ENCODE measurements at regions not wholly inside any gene's neighbourhood (a gene's known extent, or its start where the extent isn't known, plus 50 kb on each side); places are given as distances from the start of the nearest gene placed in this dataset.
"Not testable (repeated sequence)": the region's sequence is repeated elsewhere in the genome, so short reads cannot be mapped to it uniquely, and the experiment has no call there.

DNA sequence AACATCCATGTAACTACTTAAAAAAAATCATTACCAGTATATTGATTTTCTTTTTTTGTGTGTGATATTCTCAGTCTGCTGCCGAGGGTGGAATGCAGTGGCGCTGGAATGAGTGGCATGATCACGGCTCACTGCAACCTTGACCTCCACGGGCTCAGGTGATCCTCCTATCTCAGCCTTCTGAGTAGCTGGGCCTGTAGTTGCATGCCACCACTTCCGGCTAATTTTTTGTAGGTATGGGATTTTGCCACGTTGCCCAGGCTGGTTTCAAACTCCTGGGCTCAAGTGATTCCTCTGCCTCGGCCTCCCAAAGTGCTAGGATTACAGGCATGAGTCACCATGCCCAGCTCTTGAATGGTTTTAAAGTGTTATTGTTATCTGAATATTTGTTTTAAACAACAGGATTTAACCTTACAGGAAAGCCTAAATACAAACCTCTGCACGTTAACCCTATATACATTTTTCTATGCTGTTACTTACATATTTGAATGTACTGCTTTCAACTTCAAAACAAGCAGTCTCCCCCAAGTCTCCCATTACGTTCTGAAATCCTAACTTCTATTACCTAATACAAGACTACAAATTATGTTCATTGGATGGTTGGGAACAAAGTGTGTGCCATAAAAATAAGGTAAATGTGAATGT, 61.7 kb downstream of the KPNA2 start:
- DNase-seq, result no peak

DNA sequence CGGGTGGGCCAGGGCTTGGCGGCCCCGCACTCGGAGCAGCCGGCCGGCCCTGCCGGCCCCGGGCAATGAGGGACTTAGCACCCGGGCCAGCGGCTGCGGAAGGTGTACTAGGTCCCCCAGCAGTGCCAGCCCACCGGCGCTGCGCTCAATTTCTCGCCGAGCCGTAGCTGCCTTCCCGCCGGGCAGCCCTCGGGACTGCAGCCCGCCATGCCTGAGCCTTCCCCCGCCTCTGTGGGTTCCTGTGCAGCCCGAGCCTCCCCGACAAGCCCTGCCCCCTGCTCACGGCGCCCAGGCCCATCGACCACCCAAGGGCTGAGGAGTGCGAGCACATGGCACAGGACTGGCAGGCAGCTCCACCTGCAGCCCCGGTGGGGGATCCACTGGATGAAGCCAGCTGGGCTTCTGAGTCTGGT, 63.8 kb downstream of the KPNA2 start:
- DNase-seq, result not testable (repeated sequence)

DNA sequence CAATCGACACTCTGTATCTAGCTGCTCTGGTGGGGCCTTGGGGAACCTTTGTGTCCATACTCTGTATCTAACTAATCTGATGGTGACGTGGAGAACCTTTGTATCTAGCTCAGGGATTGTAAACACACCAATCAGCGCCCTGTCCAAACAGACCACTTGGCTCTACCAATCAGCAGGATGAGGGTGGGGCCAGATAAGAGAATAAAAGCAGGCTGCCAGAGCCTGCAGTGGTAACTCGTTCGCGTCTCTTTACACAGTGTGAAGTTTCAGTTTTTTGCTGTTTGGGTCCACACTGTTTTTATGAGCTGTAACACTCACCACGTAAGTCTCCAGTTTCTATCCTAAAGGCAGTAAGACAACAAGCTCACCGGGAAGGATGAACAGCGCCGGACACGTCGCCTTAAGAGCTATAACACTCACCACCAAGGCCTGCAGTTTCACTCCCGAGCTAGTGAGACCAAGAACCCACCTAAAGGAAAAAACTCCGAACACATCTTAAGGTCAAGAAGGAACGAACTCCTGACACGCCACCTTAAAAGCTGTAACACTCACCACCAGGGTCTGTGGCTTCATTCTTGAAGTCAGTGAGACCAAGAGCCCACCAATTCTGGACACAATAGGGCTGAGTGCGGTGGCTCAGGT, 64.6 kb downstream of the KPNA2 start:
- DNase-seq, result no peak

DNA sequence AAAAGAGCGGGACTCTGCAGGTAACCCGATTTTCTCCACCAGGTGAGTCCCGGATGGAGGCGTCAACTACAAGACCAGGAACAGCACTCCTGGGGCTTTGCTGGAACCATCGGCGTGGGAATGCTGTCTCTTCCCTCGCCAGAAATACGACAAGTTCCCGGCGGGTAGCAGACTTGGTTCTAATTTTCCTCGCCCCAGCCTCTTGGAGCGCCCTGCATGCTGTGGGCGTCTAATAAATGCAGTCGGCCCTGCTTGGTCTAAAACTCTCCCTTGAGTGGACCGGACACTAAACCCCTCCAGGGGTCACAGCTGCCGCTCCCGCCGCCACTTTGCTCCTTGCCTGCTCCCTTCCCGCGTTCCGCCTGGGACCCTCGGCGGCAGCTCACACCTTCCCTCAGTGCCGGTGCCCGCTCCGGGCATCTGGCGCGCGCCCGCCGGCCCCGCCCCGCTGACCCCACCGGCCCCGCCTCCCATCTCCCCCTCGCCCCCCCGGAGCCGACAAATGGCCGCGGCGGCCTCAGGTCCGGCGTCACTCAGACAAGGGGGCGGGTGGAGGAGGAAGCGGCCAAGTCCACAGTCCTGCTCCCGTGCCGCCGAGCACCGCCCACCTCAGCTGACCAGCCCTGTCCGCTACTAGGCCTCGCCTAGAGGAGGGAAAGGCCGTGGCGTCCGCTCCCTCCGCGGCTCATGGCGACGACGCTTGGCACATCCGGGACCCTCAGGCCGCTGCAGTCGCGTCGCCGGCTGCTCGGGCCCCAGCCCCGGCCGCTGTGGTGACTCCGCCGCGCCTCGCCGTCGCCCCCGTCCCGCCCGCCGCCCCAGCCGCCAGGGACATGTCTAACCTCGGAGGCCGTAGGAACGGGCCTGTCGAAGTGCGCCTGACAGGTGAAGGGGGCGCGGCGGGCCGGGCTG, 65.8 kb downstream of the KPNA2 start:
- peak; percentile 84 for DNase-seq

DNA sequence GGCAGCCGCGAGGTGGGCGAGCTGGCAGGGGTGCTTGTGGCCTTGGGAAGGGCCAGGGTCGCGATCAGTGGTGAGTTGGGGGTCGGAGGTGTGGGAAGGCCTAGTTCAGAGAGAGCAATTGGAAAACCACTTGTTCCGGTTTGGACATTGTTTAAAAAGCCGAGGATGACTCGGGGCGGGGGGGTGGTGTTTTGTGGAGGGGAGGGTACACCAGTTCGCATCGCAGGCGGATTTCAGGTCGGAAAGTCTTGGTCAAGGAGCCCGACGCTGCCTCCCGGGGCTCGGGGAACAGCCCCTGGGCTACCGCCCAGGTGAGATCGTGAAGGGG, 66.4 kb downstream of the KPNA2 start:
- no peak for DNase-seq

DNA sequence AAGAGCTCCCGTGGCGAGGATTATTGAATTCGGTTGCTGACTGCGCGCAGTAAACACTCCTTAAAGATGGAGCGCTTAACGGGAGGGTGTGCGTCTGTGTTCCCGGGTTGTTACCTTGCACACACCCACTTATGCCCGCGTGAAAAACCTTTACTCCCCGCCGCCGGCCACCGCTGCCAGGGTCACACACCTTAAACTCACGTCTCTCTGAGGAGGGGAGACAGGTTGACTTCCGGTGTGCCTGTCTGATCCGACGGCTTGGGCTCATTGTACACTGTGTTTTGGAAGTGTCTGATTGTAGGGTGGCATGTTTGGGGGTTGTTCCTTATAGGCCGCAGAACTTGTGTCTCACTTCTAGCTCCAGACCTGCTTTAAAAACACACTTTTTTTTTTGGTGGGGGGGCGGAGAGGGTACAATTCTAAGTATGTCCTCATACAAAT, 66.8 kb downstream of the KPNA2 start:
- DNase-seq, result peak; percentile 7

DNA sequence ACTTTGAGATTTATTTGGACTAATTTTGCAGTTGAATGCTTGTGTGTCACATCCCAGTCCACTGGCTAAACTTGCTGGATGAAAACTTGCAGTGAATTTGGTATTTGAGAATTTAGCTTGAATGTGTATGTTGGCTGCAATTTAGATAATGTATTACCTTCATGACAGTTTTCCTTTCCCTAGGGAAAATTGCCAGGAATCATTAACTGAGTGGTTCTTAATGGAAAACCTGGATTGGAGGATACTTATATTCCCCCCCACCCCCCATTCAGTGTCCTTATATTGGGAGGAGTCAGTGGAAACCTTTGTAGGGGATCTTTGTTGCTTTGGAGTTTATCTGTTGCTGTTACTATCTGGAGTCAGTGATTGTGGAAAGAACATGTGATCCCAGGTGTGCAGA, 67.6 kb downstream of the KPNA2 start:
- DNase-seq, result no peak

DNA sequence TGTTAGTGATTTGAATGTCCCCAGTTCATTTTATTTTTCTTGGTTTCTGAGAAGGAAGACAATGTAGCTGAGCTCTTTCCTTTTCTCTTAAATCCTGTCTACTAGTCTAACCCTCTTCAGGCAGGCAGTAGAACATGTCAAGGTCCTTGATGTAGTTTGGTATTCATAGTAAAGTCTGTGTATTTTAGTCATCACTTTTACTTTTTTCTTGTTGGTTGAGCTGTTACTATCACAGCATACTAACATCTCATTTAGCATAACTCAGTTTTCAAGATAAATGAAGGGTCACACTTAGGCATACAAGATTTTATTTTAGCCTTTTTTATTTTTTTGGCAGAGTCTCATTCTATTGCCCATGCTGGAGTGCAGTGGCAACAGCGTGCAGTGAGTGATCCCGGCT, 70.5 kb downstream of the KPNA2 start:
- no peak for DNase-seq

DNA sequence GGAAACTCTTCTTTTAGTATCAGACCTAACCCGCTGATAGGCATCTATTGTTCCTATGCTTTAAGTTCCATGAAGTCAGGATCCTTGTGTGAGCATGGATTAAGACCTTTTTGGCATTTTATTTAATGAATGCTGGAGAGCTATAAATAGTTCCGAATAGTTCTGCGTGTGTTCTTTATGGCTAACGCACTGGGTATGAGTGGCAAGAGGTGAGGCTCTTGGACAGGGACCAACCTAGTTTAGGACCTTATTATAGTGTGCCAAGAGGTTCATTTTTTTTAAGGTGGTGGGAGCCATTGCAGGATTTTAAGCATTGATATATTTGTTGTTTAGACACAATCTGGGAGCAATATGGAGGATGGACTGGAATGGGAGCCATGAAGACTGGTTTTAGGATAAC, 71.8 kb downstream of the KPNA2 start:
- no peak for DNase-seq

DNA sequence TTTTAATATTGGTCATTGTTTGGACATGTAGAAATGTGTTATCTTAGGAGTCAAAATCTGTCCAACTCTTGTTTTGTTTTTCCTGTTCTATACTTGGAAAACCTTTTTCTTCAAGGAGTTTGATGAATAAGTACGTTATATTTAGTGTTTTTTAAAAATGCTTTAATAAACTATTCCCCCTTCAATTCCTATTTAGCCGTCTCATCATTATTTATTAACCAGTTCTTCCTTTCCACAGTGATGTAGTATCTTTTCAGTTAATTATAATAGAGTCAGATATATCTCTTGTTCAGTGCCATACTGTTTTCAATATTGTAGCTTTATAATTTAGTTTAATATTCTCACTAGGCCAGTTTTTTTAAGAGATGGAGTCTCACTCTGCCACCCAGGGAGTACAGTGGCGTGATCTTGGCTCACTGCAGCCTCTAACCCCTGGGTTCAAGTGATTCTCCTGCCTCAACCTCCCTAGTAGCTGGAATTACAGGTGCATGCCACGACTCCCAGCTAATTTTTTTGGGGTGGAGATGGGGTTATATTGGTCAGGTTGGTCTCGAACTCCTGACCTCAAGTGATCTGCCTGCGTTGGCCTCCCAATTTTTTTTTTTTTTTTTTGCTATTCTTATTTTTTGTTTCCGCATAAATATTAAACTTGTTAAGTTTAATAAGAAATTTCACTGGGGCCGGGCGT, 72.9 kb downstream of the KPNA2 start:
- no peak for DNase-seq

DNA sequence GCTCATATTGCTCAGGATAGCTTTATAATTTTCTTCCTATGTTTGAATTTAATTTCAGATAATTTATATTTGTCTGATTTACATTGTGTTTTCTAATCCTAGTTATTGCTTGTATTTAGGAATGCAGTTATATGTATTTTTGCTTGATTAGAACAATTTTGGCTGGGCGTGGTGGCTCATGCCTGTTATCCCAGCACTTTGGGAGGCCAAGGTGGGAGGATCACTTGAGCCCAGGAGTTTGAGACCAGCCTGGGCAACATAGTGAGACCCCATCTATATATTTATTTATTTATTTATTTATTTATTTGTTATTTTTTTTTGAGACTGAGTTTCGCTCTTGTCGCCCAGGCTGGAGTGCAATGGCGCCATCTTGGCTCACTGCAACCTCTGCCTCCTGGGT, 73.9 kb downstream of the KPNA2 start:
- DNase-seq, result not testable (repeated sequence)

DNA sequence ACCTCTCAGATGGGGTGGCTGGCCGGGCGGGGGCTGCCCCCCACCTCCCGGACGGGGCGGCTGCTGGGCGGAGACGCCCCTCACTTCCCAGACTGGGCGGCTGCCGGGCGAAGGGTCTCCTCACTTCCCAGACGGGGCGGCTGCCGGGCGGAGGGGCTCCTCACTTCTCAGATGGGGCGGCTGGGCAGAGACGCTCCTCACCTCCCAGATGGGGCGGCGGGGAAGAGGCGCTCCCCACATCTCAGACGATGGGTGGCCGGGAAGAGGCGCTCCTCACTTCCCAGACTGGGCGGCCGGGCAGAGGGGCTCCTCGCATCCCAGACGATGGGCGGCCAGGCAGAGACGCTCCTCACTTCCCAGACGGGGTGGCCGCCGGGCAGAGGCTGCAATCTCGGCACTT, 80.7 kb downstream of the KPNA2 start:
- DNase-seq, result not testable (repeated sequence)

DNA sequence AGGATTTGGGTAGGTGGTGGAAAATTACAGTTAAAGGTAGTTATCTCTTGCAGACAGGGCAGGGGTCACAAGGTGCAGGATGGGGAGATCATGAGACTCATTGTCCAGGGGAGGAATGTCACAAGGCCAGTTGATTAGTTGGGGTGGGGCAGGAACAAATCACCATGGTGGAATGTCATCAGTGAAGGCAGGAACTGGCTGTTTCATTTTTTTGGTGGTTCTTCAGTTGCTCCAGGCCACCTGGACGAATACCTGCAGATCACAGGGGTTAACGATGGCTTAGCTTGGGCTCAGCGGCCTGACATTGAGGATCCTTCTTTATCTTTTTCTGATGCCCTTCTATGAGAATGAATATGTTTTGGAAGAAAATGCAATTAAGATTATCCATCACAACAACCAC, 87.1 kb downstream of the KPNA2 start:
- DNase-seq, result no peak

DNA sequence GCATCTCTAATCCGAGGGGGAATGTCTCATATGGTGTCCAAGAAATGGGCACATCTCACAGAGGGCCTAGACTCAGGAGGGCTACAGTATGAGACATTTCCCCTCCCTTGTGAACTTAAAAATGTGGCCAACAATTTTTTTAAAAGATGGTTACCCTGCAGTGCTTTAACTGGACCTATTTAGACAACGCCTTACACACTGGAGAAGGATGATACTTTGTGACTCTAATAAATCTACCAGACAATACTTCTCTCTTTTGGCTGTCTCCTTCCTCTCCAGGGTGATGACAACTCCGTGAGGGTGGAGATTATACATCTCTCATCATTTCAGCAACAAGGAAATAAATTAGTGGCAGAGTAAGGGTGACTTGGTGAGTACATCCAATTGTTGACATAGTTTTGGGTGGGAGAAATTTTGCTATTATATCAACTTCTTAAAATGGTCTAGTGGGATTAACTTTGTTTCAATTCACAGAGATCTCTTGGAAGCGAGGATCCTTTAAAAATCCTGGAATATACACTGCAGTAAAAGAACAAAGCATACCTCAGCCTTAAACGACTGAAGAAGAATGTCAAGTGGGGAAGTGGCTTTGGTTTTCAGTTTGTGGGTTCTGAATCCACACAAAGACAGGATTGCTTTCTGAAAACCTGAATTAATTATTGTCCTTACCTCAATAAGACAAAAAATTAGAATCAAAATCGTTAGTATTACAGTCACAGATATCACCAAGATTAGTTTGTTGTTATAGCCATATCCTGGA, 89.8 kb downstream of the KPNA2 start:
- DNase-seq, result no peak

DNA sequence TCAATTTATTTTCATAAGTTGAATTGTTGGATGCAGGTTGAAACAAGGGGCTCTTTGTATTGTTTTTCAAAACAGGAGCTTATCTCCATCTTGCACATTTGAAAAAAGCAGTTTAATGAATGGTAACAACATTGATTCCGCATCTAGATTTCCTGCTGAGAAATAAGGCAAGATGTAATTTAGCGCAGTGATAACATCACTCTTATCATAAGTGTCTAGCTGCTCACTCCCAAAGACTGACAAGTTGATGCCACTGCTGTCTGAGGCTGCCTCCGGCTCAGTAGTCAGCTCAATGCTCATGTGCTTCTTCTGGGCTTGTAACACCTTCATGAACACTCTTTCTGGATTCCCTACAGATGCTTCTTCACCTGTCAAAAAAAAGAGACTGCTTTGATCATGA, 92.4 kb downstream of the KPNA2 start:
- DNase-seq, result no peak

DNA sequence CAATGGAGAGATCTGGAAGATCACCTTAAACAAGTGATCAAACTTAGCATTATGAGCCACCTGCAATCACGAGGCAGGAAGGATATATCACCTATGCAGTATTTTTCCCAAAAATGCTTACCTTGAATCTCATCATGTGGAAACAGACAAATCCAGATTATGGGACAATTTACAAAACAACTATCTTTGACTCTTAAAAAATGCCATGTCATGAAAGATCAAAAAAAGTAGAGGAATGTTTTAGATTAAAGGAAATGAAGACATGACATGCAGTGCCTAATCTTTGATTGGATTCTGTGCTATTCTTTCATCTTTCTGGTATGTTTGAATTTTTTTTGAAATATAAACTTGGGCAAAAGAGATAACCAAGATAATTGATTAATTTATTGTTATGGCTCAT, 95.9 kb downstream of the KPNA2 start:
- DNase-seq, result no peak

DNA sequence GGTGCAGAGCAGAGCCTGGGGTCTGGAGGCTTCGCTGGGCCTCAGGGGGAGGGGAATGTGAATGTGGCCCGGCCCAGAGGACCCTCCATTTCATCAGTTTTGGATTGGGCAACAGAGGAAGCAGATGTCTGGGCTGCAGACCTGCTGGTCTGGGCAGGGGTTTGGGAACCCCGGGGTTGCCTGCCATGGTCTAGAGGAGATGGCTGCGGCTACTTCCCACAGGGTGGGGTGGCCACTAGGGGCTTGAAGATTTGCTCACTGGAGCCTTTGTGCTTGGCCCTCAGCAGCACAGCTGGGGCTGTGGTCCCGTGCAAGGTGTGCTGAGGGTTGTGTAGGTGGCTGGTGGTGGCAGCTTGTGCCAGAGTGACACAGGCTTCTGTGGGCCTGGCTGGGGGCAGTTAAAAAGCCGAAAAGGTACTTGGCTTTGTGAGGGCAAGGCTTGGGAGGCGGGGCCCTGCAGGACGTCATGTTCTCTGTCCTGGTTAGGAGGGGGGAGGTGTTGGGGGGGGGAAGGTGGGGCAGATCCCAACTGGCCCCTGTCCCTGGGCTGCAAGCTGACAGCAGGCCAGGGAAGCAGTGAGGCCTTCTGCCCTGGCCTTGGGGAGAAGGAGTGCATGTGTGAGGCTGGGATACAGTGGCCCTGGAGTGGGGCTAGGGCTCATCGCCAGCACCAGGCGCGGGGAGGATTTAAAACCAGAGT, 98.0 kb downstream of the KPNA2 start:
- DNase-seq, result no peak

DNA sequence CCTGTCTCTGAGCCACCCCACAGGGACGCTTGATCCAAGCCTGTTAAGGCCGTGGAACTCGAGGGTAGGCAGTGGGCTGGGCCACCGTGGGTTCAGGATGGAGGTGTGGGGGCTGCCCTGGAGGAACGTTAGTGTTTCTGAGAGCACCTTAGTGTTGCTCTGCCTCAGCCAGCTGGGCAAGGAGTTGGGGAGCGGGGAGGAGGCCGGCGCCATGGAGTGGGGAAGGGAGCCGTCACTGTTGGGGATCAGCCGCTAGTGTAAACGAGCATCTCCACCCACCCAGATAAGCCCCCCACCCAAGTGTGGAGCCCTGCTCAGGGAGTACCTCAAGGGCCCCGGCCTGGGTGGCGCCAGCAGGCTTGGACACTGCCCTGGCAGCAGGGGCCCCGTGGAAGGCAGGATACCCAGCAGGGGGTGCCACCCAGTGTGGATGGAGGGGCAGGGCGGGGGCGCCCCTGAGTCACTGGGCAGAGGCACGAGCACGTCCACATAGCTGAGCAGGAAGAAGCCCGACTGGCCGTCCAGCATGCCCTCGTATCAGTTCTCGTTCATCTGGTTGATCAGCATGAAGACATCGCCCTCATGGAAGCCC, 98.6 kb downstream of the KPNA2 start:
- DNase-seq, result no peak

DNA sequence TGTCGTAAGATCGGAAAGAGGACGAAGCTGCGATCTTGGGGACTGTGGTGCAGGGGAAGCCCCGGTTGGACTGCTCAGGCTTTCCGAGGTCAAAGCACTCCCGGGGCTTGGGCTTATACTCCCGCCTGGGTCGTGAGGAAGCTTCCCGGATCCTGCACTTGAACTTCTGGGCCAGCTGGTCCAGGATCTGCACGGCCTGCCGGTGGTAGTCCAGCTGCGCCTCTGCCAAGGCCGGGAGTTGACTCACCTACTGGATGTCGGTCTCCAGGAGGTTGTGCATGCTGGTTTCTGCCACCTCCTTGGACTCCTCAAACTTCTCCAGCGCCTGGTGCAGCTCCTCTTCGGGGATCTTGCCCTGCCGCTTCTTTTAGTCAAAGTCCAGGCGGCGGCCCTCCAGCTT, 99.2 kb downstream of the KPNA2 start:
- DNase-seq, result no peak

DNA sequence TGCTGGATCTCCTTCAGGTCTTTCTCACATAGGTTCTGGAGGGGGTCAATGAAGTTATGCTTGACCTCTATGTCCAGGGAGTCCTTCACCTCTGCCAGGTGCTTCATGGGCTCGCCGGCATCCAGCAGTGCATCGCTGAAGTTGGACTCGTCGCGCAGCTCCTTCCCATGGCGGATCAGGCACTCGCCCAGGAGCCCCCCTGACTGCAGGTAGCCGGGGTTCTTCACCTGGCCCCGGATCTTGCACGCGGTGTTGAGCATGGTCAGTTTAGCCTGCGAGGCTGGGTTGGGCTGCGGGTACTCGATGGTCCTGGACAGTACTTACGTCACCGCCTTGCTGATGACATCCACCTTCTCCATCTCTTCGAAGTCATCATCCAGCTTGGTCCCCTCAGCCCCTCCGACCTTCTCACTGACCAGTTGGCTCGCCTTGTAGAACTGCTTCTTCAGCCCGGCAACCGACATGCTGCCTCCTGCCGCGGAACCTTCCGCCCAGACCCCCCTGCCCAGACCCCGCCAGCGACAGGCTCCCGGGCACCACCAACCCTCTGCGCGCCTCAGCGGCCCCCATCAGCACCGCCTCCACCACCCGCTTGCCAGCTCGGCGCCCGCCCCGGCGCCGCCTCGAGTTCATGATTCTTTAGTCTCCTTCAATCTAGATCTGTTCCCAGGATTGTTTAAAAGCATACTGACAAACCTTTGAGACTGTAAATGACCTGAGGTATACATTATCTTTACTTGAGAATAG, 99.8 kb downstream of the KPNA2 start:
- DNase-seq, result no peak

DNA sequence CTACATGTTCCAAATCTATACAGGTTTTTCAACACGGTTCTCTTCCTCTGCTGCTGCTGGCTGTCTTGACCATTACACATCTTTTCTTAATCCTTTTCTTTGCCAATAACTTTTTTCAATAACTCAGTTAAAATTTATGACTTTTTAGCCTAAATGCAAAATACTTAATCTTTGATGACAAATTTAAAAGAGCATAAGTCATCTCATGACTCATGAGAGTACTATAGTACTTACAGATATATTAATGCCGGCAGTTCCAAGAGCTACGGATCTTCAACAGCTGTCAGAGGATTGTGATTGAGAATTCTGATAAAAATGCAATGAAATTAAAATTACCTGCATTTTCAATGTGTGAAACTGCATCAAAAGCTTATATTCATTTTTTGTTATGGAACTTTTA, 105.5 kb downstream of the KPNA2 start:
- no peak for DNase-seq
